Retina (tissue), 1 donor: ENCODE measurements at regions not wholly inside any gene's neighbourhood (a gene's known extent, or its start where the extent isn't known, plus 50 kb on each side); places are given as distances from the start of the nearest gene placed in this dataset.
A peak's percentile ranks its signal among the peaks of the same experiment; 100 is the strongest.

Experiments
- DNase-seq: peaks from one replicate; pipeline ENCODE4 v3.0.0-alpha.2; 2016

GRCh38 chr16:9256196-9256595, 164.8 kb downstream of the HAPSTR1 start:
- peak; percentile 21 for DNase-seq

DNA sequence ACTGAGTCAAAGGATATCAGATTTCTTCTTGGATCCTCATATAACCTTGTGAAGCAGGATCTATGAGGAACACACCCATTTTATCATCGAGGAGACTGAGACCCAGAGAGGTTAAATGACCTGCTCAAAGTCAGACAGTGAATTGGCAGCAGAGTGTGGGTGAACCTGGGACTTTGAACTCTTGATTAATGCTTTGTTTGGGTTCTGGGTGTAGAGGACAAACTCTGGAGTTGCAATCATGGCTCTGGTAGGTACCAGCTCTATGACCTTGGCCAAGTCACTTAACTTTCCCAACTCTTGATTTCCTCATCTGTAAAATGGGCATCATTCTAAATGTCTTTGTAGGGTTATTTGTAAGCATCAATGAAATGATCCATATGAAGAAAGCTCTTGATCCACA, 166.4 kb downstream of the HAPSTR1 start:
- no peak for DNase-seq

GRCh38 chr16:9258423-9259051, 167.1 kb downstream of the HAPSTR1 start:
- DNase-seq, result peak; percentile 78

GRCh38 chr16:9259914-9260608, 168.6 kb downstream of the HAPSTR1 start:
- no peak for DNase-seq

DNA sequence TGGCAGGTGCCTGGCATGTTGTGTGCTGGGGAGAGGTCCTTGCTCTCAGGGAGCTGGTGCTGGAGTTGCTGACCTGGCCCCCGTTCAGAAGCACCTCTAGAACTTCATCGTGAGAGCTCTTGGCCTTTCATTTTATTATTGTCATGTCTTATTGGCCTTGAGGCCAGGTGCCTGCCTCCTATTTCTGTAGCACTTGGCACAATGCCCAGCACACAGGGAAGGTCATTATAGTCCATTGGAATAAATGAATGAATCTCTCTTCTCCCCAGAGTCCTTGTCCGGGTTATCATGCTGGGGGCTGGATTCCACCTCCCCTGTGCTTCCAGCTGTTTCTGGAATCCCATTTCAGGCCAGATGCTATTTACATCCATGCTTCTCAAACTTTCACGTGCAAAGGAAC, 169.2 kb downstream of the HAPSTR1 start:
- DNase-seq, result no peak

GRCh38 chr16:9261376-9261775, 169.9 kb downstream of the HAPSTR1 start:
- DNase-seq, result no peak

DNA sequence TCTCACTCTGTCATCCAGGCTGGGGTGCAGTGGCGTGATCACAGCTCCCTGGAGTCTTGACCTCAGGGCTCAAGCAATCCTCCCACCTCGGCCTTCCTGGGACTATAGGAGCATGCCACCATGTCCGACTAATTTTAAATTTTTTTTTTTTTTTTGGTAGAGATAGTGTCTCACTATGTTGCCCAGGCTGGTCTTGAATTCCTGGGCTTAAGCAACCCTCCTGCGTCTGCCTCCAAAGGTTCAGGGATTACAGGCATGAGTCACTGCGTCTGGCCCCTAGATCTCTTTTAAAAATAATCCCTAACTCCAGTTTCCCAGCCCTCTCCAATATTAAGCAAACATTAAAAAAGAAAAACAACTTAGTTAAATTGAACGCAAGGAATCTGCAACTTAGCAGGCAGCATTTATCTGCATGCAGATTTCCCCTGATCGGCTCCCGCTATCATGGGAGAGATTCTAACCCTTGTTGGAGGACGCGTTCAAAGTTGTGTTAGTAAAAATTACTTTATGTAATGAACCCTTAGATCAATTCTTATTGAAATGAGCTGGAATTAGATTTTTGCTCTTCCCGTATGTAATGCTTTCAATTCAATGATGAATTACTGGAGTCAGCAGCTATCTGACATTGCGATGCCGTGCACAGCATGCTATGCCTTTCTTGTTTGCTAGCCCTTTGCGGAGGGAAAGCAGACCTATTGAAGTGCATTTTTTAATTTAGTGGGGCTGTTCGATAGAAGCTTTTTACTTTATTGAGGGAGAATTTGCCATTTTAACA, 171.7 kb downstream of the HAPSTR1 start:
- DNase-seq, result no peak

- DNase-seq, result no peak
Measured at GRCh38 chr16:9264067-9264466, 172.6 kb downstream of the HAPSTR1 start.

- no peak for DNase-seq
Measured at GRCh38 chr16:9268446-9268845, 177.0 kb downstream of the HAPSTR1 start.

DNA sequence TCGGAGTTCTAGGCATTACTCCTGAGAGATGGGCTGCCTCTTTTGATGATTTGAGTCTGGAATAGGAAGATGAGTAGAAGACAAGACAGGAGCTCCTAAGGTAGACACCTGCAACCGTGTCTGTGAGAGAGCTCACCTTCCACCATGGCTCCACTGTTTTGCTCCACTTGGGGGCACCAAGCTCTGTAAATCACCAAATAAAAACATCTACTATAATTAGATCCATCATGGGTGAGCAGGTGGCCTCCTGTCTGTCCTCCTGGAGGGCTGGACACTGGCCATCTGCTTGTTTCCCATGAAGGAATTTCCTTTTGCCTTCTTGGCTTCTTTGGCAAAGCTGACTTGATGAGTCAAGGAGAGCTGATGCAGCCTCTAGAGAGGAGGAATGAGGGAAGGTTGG, 179.0 kb downstream of the HAPSTR1 start:
- no peak for DNase-seq

GRCh38 chr16:9270941-9271340, 179.5 kb downstream of the HAPSTR1 start:
- DNase-seq, result no peak

DNA sequence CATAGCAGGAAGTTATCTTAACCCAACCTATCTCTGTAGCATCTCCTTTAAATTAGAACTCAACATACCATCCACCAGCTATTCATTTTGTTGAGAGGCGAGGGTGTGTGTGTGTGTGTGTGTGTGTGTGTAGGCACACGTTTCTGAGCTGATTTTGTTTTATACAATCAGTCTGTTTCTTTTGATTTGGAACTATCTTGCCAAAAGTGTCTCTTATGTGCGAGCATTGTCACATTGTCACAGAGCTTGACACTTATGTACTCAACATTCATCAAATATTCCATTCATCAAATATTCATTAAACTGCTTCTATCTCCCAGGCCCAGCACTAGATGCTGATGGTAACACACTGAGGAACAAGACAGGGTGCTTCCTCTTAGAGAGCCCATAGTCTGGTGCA, 180.4 kb downstream of the HAPSTR1 start:
- DNase-seq, result no peak

DNA sequence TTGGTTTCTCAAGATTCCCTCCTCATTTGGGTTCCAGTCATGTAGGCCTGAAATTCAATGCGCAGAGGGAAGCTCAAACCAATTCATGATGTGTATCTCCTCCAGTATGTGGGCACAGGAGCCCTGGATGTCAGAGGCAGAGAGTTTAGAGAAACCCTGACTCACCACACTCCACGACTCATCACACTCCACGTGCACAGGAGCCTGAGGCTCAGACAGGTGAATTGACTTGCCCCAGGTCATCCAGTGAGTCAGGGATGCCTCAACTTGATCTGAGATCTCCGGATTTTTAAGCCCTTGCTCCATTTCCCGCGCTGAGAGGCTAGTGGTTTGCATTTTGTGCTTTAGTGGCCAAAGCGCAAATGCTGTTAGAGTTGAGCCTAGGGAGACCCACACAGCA, 183.9 kb downstream of the HAPSTR1 start:
- no peak for DNase-seq

GRCh38 chr16:9275816-9276354, 184.4 kb downstream of the HAPSTR1 start:
- DNase-seq, result no peak

GRCh38 chr16:9279291-9280068, 188.0 kb downstream of the HAPSTR1 start:
- DNase-seq, result peak; percentile 52

GRCh38 chr16:9280069-9280466, 188.6 kb downstream of the HAPSTR1 start:
- no peak for DNase-seq

DNA sequence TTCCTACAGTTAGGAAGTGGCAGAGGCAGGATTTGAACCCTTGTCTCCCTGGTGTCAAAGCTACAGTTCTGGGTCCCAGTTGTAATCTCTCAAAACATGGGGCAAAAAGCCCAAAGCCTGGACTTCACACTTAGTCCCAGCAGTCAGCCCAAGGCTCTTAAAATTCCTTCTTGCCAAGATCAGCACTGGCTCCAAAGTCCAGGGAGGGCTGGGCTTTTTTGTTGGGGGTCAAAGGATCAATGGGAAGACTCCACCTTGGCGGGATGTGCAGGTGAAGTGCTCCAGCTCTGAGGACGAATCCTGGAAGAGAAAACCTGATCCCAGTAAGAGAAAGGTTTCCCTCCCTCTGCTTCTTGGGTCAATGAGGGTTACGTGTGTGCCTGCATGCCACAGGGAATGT, 195.5 kb downstream of the HAPSTR1 start:
- DNase-seq, result no peak

GRCh38 chr16:9296271-9296590, 204.8 kb downstream of the HAPSTR1 start:
- no peak for DNase-seq

DNA sequence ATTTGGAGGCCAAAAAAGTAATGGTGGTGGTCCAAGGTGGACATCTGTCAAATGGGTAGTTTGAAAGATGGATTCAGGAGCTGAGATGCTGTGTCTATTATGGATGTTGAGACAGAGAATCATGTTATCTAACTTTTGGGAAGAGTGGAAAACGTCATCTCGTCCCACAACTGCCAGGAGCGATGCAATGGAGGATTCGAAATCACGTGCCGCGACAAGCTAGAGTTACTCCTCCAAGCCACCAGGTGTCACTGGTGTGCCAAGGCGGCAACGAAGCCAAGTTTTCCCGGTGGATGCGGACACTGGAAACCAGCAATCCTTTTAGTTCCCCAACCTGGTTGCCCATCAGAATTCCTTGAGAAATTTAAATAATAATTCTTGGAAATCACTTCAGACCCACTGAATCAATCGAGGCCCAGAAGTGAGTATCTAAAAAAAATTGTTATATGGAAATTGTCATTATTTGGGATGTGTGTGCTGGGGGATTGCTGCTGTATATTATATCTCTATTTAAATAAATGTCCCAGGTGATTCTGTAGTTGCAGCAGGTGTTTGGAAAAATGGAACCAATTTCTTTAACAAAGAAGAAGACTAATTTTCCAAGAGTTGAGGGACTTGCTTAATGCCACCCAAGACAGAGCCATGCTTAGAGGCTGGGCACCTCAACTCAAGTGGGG, 206.1 kb downstream of the HAPSTR1 start:
- DNase-seq, result peak; percentile 21

DNA sequence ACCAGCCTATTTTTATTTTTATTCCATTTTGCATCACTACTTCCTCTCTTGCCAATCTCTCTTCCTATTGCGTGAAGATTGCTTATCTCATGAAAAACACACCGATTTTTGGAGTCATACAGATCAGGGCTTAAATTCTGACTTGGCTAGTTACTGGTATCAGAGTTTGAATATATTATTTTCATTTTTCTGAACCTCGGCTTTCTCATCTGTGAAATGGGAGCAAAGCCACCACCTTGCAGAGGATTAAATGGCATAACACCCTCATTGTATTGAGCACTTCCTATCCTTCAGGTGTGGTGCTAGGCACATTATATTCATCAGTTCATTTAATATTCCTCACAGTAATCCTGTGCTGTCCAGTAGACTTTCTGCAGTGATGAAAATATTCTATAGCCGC, 208.8 kb downstream of the HAPSTR1 start:
- DNase-seq, result no peak

- DNase-seq, result no peak
Measured at GRCh38 chr16:9302072-9302471, 210.6 kb downstream of the HAPSTR1 start.

- no peak for DNase-seq
Measured at GRCh38 chr16:9306753-9307152, 215.3 kb downstream of the HAPSTR1 start.

- DNase-seq, result no peak
Measured at GRCh38 chr16:9307446-9307845, 216.0 kb downstream of the HAPSTR1 start.
